ENCODE measurements at regions not wholly inside any gene's neighbourhood (a gene's known extent, or its start where the extent isn't known, plus 50 kb on each side); places are given as distances from the start of the nearest gene placed in this dataset.
A peak's percentile ranks its signal among the peaks of the same experiment; 100 is the strongest.

- no peaks in the 10 kb centered on the region for H3K36me3 ChIP-seq (ENCODE audit: insufficient read depth, low read length)
- intact Hi-C loops (cut with micrococcal nuclease), result no loop called here
- Mint-ChIP-seq H3K4me1 (peaks cover 0 to 4% (median 0%) of the 10 kb centered on the region in 4 donors), H3K9me3 (no peaks in the 10 kb centered on the region), H3K27ac (no peak overlapping the region), H3K27me3 (peaks cover 2 to 5% of the 10 kb centered on the region in 2 donors), H3K4me3 (no peak overlapping the region), H3K36me3 (no peaks in the 10 kb centered on the region)
- H3K27me3 ChIP-seq (ENCODE audit: insufficient read depth, low read length), result no peaks in the 10 kb centered on the region
- DNase-seq, result no peak
- POLR2A ChIA-PET (ENCODE audit: partially characterized antibody), result no interaction called here
- H3K9me3 ChIP-seq (ENCODE audit: control insufficient read depth in 1 of 2, low read length in 2 of 2), result no peaks in the 10 kb centered on the region
- CTCF ChIA-PET (ENCODE audit: partially characterized antibody), result no interaction called here
- no peak overlapping the region for H3K27ac ChIP-seq (ENCODE audit: low read depth, low read length)
- H3K4me3 ChIP-seq (ENCODE audit: low read length in 2 of 2), result no peak overlapping the region
- H3K4me1 ChIP-seq (ENCODE audit: insufficient read depth, low read length), result no peaks in the 10 kb centered on the region
Observed at GRCh38 chr6:14995208-14995607, 250.7 kb upstream of the JARID2 start.

GRCh38 chr6:14995966-14996602, 249.8 kb upstream of the JARID2 start:
- ChIA-PET CTCF (ENCODE audit: partially characterized antibody) (no interaction called here), POLR2A (ENCODE audit: partially characterized antibody) (no interaction called here)
- no peaks in the 10 kb centered on the region for H3K9me3 ChIP-seq (ENCODE audit: control insufficient read depth in 1 of 2, low read length in 2 of 2)
- no peaks in the 10 kb centered on the region for H3K27me3 ChIP-seq (ENCODE audit: insufficient read depth, low read length)
- no peak overlapping the region for H3K27ac ChIP-seq (ENCODE audit: low read depth, low read length)
- Mint-ChIP-seq H3K27me3 (peaks cover 2 to 5% of the 10 kb centered on the region in 2 donors), H3K36me3 (no peaks in the 10 kb centered on the region), H3K4me3 (no peak overlapping the region), H3K4me1 (peaks cover 0 to 4% (median 0%) of the 10 kb centered on the region in 4 donors), H3K9me3 (no peaks in the 10 kb centered on the region), H3K27ac (no peak overlapping the region)
- intact Hi-C loops (cut with micrococcal nuclease), result no loop called here
- no peaks in the 10 kb centered on the region for H3K4me1 ChIP-seq (ENCODE audit: insufficient read depth, low read length)
- no peak overlapping the region for H3K4me3 ChIP-seq (ENCODE audit: low read length in 2 of 2)
- no peaks in the 10 kb centered on the region for H3K36me3 ChIP-seq (ENCODE audit: insufficient read depth, low read length)
- no peak for DNase-seq

- Histone ChIP-seq H3K4me3 (ENCODE audit: low read length in 2 of 2) (no peak overlapping the region), H3K4me1 (ENCODE audit: insufficient read depth, low read length) (no peaks in the 10 kb centered on the region), H3K9me3 (ENCODE audit: control insufficient read depth in 1 of 2, low read length in 2 of 2) (no peaks in the 10 kb centered on the region), H3K27me3 (ENCODE audit: insufficient read depth, low read length) (no peaks in the 10 kb centered on the region), H3K36me3 (ENCODE audit: insufficient read depth, low read length) (no peaks in the 10 kb centered on the region), H3K27ac (ENCODE audit: low read depth, low read length) (no peak overlapping the region)
- H3K4me3 Mint-ChIP-seq, result no peak overlapping the region
- no peaks in the 10 kb centered on the region for H3K9me3 Mint-ChIP-seq
- intact Hi-C loops (cut with micrococcal nuclease), result no loop called here
- H3K27me3 Mint-ChIP-seq, result peaks cover 2 to 5% of the 10 kb centered on the region in 2 donors
- POLR2A ChIA-PET (ENCODE audit: partially characterized antibody), result no interaction called here
- H3K4me1 Mint-ChIP-seq, result peaks cover 0 to 4% (median 0%) of the 10 kb centered on the region in 4 donors
- DNase-seq, result no peak
- H3K36me3 Mint-ChIP-seq, result no peaks in the 10 kb centered on the region
- H3K27ac Mint-ChIP-seq, result no peak overlapping the region
- CTCF ChIA-PET (ENCODE audit: partially characterized antibody), result no interaction called here
Observed at GRCh38 chr6:14996892-14997291, 249.0 kb upstream of the JARID2 start.

GRCh38 chr6:14997507-14997906, 248.4 kb upstream of the JARID2 start:
- Mint-ChIP-seq H3K27me3 (peaks cover 2 to 5% of the 10 kb centered on the region in 2 donors), H3K27ac (no peak overlapping the region), H3K4me1 (peaks cover 0 to 4% (median 0%) of the 10 kb centered on the region in 4 donors), H3K4me3 (no peak overlapping the region), H3K9me3 (no peaks in the 10 kb centered on the region), H3K36me3 (no peaks in the 10 kb centered on the region)
- Histone ChIP-seq H3K4me1 (ENCODE audit: insufficient read depth, low read length) (no peaks in the 10 kb centered on the region), H3K27me3 (ENCODE audit: insufficient read depth, low read length) (no peaks in the 10 kb centered on the region), H3K4me3 (ENCODE audit: low read length in 2 of 2) (no peak overlapping the region), H3K9me3 (ENCODE audit: control insufficient read depth in 1 of 2, low read length in 2 of 2) (no peaks in the 10 kb centered on the region), H3K27ac (ENCODE audit: low read depth, low read length) (no peak overlapping the region), H3K36me3 (ENCODE audit: insufficient read depth, low read length) (no peaks in the 10 kb centered on the region)
- ChIA-PET POLR2A (ENCODE audit: partially characterized antibody) (no interaction called here), CTCF (ENCODE audit: partially characterized antibody) (interaction anchor here (0.7 kb wide), 1 partner anchor 30 kb away, joined by 6 read pairs; no protein-coding TSS in a partner anchor)
- intact Hi-C loops (cut with micrococcal nuclease), result no loop called here
- DNase-seq, result no peak

GRCh38 chr6:14999106-14999505, 246.8 kb upstream of the JARID2 start:
- Histone ChIP-seq H3K9me3 (ENCODE audit: control insufficient read depth in 1 of 2, low read length in 2 of 2) (no peaks in the 10 kb centered on the region), H3K4me3 (ENCODE audit: low read length in 2 of 2) (no peak overlapping the region), H3K27me3 (ENCODE audit: insufficient read depth, low read length) (no peaks in the 10 kb centered on the region), H3K27ac (ENCODE audit: low read depth, low read length) (no peak overlapping the region), H3K36me3 (ENCODE audit: insufficient read depth, low read length) (no peaks in the 10 kb centered on the region), H3K4me1 (ENCODE audit: insufficient read depth, low read length) (no peaks in the 10 kb centered on the region)
- Mint-ChIP-seq H3K4me3 (no peak overlapping the region), H3K27ac (no peak overlapping the region), H3K9me3 (no peaks in the 10 kb centered on the region), H3K27me3 (peaks cover 2% of the 10 kb centered on the region in 2 donors), H3K36me3 (no peaks in the 10 kb centered on the region), H3K4me1 (peaks cover 0 to 4% (median 0%) of the 10 kb centered on the region in 4 donors)
- DNase-seq, result no peak
- POLR2A ChIA-PET (ENCODE audit: partially characterized antibody), result no interaction called here
- CTCF ChIA-PET (ENCODE audit: partially characterized antibody), result no interaction called here
- intact Hi-C loops (cut with micrococcal nuclease), result no loop called here

GRCh38 chr6:15001326-15001910, 244.5 kb upstream of the JARID2 start:
- peaks cover 0 to 4% (median 0%) of the 10 kb centered on the region in 4 donors for H3K4me1 Mint-ChIP-seq
- ChIA-PET POLR2A (ENCODE audit: partially characterized antibody) (no interaction called here), CTCF (ENCODE audit: partially characterized antibody) (no interaction called here)
- Histone ChIP-seq H3K27ac (ENCODE audit: low read depth, low read length) (no peak overlapping the region), H3K4me3 (ENCODE audit: low read length in 2 of 2) (no peak overlapping the region), H3K4me1 (ENCODE audit: insufficient read depth, low read length) (no peaks in the 10 kb centered on the region), H3K27me3 (ENCODE audit: insufficient read depth, low read length) (no peaks in the 10 kb centered on the region), H3K36me3 (ENCODE audit: insufficient read depth, low read length) (no peaks in the 10 kb centered on the region), H3K9me3 (ENCODE audit: control insufficient read depth in 1 of 2, low read length in 2 of 2) (no peaks in the 10 kb centered on the region)
- H3K4me3 Mint-ChIP-seq, result no peak overlapping the region
- H3K9me3 Mint-ChIP-seq, result no peaks in the 10 kb centered on the region
- DNase-seq, result no peak
- intact Hi-C loops (cut with micrococcal nuclease), result no loop called here
- H3K36me3 Mint-ChIP-seq, result no peaks in the 10 kb centered on the region
- no peak overlapping the region for H3K27ac Mint-ChIP-seq
- peaks cover 2% of the 10 kb centered on the region in 2 donors for H3K27me3 Mint-ChIP-seq

GRCh38 chr6:15008269-15008668, 237.6 kb upstream of the JARID2 start:
- Histone ChIP-seq H3K4me3 (ENCODE audit: low read length in 2 of 2) (no peak overlapping the region), H3K36me3 (ENCODE audit: insufficient read depth, low read length) (no peaks in the 10 kb centered on the region), H3K9me3 (ENCODE audit: control insufficient read depth in 1 of 2, low read length in 2 of 2) (no peaks in the 10 kb centered on the region), H3K27me3 (ENCODE audit: insufficient read depth, low read length) (no peaks in the 10 kb centered on the region), H3K4me1 (ENCODE audit: insufficient read depth, low read length) (no peaks in the 10 kb centered on the region), H3K27ac (ENCODE audit: low read depth, low read length) (no peak overlapping the region)
- intact Hi-C loops (cut with micrococcal nuclease), result no loop called here
- ChIA-PET CTCF (ENCODE audit: partially characterized antibody) (no interaction called here), POLR2A (ENCODE audit: partially characterized antibody) (no interaction called here)
- Mint-ChIP-seq H3K4me1 (peaks cover 0 to 2% (median 0%) of the 10 kb centered on the region in 4 donors), H3K9me3 (no peaks in the 10 kb centered on the region), H3K36me3 (no peaks in the 10 kb centered on the region), H3K27me3 (peaks cover 3% of the 10 kb centered on the region in 2 donors), H3K4me3 (no peak overlapping the region), H3K27ac (peak overlapping the region in 1 of 7 donors; percentile 26)
- DNase-seq, result no peak
